ENCODE measurements at regions not wholly inside any gene's neighbourhood (a gene's known extent, or its start where the extent isn't known, plus 50 kb on each side); places are given as distances from the start of the nearest gene placed in this dataset.
"Not testable (repeated sequence)": the region's sequence is repeated elsewhere in the genome, so short reads cannot be mapped to it uniquely, and the experiment has no call there.

DNA sequence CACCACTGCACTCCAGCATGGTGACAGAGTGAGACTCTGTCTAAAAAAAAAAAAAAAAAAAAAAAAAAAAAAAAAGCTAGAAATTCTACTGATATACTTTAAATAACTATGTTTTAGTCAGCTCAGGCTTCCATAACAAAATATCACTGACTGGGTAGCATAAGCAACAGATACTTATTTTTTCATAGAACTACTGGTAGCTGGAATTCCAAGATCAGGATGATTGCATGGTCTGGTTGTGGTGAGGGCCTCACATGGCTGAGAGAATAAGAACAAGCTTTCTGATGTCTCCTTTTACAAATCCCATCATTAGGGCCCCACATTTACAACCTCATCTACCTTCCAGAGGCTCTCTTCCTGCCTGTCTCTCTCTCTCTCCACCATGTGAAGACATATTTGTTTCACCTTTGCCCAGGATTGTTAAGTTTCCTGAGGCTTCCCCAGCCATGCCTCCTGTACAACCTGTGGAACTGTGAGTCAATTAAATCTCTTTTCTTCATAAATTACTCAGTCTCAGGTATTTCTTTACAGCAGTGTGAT lies 126.7 kb upstream of the SEMA3C start (continued):
- TF ChIP-seq, protein P1, sequence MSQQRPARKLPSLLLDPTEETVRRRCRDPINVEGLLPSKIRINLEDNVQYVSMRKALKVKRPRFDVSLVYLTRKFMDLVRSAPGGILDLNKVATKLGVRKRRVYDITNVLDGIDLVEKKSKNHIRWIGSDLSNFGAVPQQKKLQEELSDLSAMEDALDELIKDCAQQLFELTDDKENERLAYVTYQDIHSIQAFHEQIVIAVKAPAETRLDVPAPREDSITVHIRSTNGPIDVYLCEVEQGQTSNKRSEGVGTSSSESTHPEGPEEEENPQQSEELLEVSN (IDR thresholded peaks at IDR 0.05), result no peak
- TF ChIP-seq SP2 (IDR thresholded peaks at IDR 0.05; ENCODE audit: low read length), result no peak

DNA sequence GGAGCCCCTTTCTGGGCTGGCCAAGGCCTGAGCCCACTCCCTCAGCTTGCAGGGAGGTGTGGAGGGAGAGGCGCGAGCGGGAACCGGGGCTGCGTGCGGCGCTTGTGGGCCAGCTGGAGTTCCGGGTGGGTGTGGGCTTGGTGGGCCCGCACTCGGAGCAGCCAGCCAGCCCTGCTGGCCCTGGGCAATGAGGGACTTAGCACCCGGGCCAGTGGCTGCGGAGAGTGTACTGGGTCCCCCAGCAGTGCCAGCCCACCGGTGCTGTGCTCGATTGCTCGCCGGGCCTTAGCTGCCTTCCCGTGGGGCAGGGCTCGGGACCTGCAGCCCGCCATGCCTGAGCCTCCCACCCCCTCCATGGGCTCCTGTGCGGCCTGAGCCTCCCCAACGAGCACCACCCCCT lies 123.8 kb upstream of the SEMA3C start:
- H3K4me1 ChIP-seq (replicated peaks in 1 of 4; ENCODE audit: control insufficient read depth in 3 of 4, insufficient read depth in 4 of 4, low read length in 3 of 4); H3K79me1 ChIP-seq (ENCODE audit: low read depth, low read length); H3K18ac ChIP-seq (ENCODE audit: extremely low read depth, low read length); H4K5ac ChIP-seq (ENCODE audit: insufficient read length, low read depth, low read length); H2AK5ac ChIP-seq (ENCODE audit: low read depth, low read length); H3K23me2 ChIP-seq (ENCODE audit: low read depth, low read length); H2BK15ac ChIP-seq (ENCODE audit: low read length); H3K4ac ChIP-seq (replicated peaks; ENCODE audit: insufficient read length, low read depth, low read length); H2BK20ac ChIP-seq (ENCODE audit: low read length); POLR2A ChIA-PET (ENCODE audit: partially characterized antibody); H3K14ac ChIP-seq (ENCODE audit: insufficient read length); CTCF ChIA-PET (ENCODE audit: partially characterized antibody); H2BK5ac ChIP-seq (ENCODE audit: low read depth, low read length); H4K8ac ChIP-seq (ENCODE audit: extremely low read depth, insufficient read depth, low read length); H3K36me3 ChIP-seq (ENCODE audit: control insufficient read depth in 2 of 4, insufficient read depth in 4 of 4, low read length in 3 of 4); H3K4me3 ChIP-seq (ENCODE audit: extremely low read depth in 1 of 4, insufficient read depth in 2 of 4, low read depth in 3 of 4, low read length in 4 of 4); H3K9ac ChIP-seq (replicated peaks in 1 of 4; ENCODE audit: extremely low read depth in 1 of 4, low read depth in 3 of 4, low read length in 3 of 4); H3K79me2 ChIP-seq (ENCODE audit: control insufficient read depth in 1 of 2, insufficient read depth in 2 of 2, low read length in 2 of 2); H3K23ac ChIP-seq (ENCODE audit: insufficient read length); DNase-seq (ENCODE audit: low read depth in 1 of 2, low spot score in 2 of 2); H4K91ac ChIP-seq (replicated peaks; ENCODE audit: insufficient read length, low read length); H3K56ac ChIP-seq (replicated peaks; ENCODE audit: insufficient read length, low read depth, low read length); H3K27me3 ChIP-seq (replicated peaks in 1 of 4; ENCODE audit: control insufficient read depth in 3 of 4, extremely low read depth in 1 of 4, insufficient read depth in 3 of 4, low read length in 3 of 4); H3K4me2 ChIP-seq (ENCODE audit: insufficient read depth in 1 of 2, low read depth in 2 of 2, low read length in 2 of 2); H2BK12ac ChIP-seq (ENCODE audit: low read depth, low read length); H3K9me3 ChIP-seq (ENCODE audit: insufficient read depth in 2 of 2, low read depth in 1 of 2, low read length in 1 of 2); H2BK120ac ChIP-seq (replicated peaks; ENCODE audit: low read depth, low read length); FAIRE-seq; H4K20me1 ChIP-seq (replicated peaks in 1 of 2; ENCODE audit: control insufficient read depth in 1 of 2, insufficient read depth in 2 of 2, low read length in 2 of 2); H3K27ac ChIP-seq (ENCODE audit: low read depth, low read length); H2AFZ ChIP-seq (ENCODE audit: low read length): not testable (repeated sequence)
- 91% methylated on average over 17 of the region's 21 CpGs; no CpG with 5 or more reads in 1 of the 2 experiments for WGBS, 2 experiments (ENCODE audit: extremely low coverage in 1 of 2, insufficient coverage in 1 of 2, insufficient read length in 1 of 2, insufficient replicate concordance in 2 of 2, low coverage in 1 of 2, low lambda C conversion rate in 2 of 2, missing lambda C conversion rate in 1 of 2)
